Gastrocnemius medialis (tissue), 4 donors: ENCODE measurements at regions not wholly inside any gene's neighbourhood (a gene's known extent, or its start where the extent isn't known, plus 50 kb on each side); places are given as distances from the start of the nearest gene placed in this dataset.

Source experiments
- ATAC-seq, 2 donors: fragments of 150-250 bp; one replicate each; pipeline ENCODE4 v1.9.1; 2016
- DNase-seq, 2 donors: peaks; one replicate each; pipeline ENCODE4 v3.0.0-alpha.2; 2019
- H3K27ac ChIP-seq, 4 donors: fragments of 200-600 bp; sonication (generic); 1 replicate in 1 of 4; 2 replicates in 3 of 4; pipeline ENCODE4 v1.5.1; 2016 to 2018; ENCODE audit warnings: mild to moderate bottlenecking in 2 of 4, moderate library complexity in 1 of 4
- H3K27me3 ChIP-seq, 3 donors: fragments of 200-600 bp; sonication (generic) in 2 of 3; 1 replicate in 1 of 3; 2 replicates in 2 of 3; pipeline versions ENCODE4 v1.5.1 to v1.6.0; 2016 to 2019; ENCODE audit warnings: mild to moderate bottlenecking in 1 of 3, moderate library complexity in 1 of 3
- H3K36me3 ChIP-seq, 2 donors: fragments of 200-600 bp; sonication (generic) in 1 of 2; one replicate each; pipeline ENCODE4 v1.5.1; 2017 to 2018
- H3K4me1 ChIP-seq, 2 donors: fragments of 200-600 bp; sonication (generic) in 1 of 2; one replicate each; pipeline ENCODE4 v1.5.1; 2016 to 2017; ENCODE audit warnings: mild to moderate bottlenecking in 2 of 2
- H3K4me3 ChIP-seq, 4 donors: fragments of 200-600 bp; sonication (generic) in 3 of 4; 1 replicate in 1 of 4; 2 replicates in 3 of 4; pipeline ENCODE4 v1.5.1; 2016 to 2019; ENCODE audit warnings: mild to moderate bottlenecking in 2 of 4
- H3K9me3 ChIP-seq, 3 donors: fragments of 200-600 bp; sonication (generic) in 2 of 3; 1 replicate in 1 of 3; 2 replicates in 2 of 3; pipeline ENCODE4 v1.5.1; 2016 to 2019
- POLR2A ChIP-seq, 2 donors: fragments of 450-650 bp; IDR thresholded peaks; one replicate each; pipeline ENCODE4 v1.6.1; 2017; ENCODE audit warnings: antibody characterized with exemption in 2 of 2, mild to moderate bottlenecking in 2 of 2, moderate library complexity in 2 of 2
- in situ Hi-C, 4 donors: fragments of 200-750 bp; cut with MboI; loops; one replicate each; pipeline versions ENCODE4 v1.15.0 to v1.8.0; 2017; ENCODE audit warnings: low sequenced_read_pairs in 4 of 4
- intact Hi-C: fragments of 100-400 bp; cut with DNase I; formaldehyde crosslinking; loops from one replicate; pipeline ENCODE4 v1.15.1; 2023; ENCODE audit warnings: low total_unique reads
- TF ChIP-seq, protein P1 (sequence below), 5 experiments: fragments of 450-650 bp in 3 of 5; fragments of 200-600 bp in 2 of 5; sonication (generic) in 2 of 5; IDR thresholded peaks in 4 of 5; conservative IDR thresholded peaks in 1 of 5; 1 replicate in 4 of 5; 2 replicates in 1 of 5; pipeline ENCODE4 v1.5.1; 2016 to 2019; ENCODE audit warnings: antibody characterized with exemption in 5 of 5, mild to moderate bottlenecking in 3 of 5, moderate library complexity in 3 of 5

DNA sequence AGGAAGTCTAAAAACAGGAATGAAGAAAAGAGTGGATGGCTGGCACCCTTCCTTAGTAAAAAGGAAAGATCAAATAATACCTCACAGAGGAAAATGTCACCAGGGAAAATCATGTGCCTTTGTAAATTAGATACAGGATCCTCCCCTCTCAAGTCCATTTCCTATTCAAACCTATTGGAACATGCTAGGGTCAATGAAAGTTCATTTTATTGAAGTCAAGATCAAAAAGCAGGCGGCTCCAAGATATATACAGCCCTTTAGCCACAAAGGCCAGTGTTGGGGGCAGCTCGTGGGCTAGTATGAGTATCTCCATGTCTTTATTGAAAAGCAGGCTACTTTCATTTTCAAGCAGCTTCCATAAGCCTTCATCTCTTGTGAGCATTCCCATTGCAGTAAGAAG, 141.1 kb downstream of the QDPR start:
- ATAC-seq, result no peak
- Histone ChIP-seq H3K4me3 (no peak overlapping the region), H3K27me3 (no peaks in the 10 kb centered on the region), H3K27ac (no peak overlapping the region), H3K36me3 (no peaks in the 10 kb centered on the region), H3K9me3 (no peaks in the 10 kb centered on the region), H3K4me1 (no peaks in the 10 kb centered on the region)
- TF ChIP-seq, protein P1, sequence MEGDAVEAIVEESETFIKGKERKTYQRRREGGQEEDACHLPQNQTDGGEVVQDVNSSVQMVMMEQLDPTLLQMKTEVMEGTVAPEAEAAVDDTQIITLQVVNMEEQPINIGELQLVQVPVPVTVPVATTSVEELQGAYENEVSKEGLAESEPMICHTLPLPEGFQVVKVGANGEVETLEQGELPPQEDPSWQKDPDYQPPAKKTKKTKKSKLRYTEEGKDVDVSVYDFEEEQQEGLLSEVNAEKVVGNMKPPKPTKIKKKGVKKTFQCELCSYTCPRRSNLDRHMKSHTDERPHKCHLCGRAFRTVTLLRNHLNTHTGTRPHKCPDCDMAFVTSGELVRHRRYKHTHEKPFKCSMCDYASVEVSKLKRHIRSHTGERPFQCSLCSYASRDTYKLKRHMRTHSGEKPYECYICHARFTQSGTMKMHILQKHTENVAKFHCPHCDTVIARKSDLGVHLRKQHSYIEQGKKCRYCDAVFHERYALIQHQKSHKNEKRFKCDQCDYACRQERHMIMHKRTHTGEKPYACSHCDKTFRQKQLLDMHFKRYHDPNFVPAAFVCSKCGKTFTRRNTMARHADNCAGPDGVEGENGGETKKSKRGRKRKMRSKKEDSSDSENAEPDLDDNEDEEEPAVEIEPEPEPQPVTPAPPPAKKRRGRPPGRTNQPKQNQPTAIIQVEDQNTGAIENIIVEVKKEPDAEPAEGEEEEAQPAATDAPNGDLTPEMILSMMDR (IDR thresholded peaks at IDR 0.05 in 4 of 5, conservative IDR thresholded peaks at IDR 0.05 in 1 of 5), result no peak
- no peak for TF ChIP-seq POLR2A (IDR thresholded peaks at IDR 0.05)
- DNase-seq, result no peak
- in situ Hi-C loops (no loop called here), intact Hi-C loops (no loop called here)

DNA sequence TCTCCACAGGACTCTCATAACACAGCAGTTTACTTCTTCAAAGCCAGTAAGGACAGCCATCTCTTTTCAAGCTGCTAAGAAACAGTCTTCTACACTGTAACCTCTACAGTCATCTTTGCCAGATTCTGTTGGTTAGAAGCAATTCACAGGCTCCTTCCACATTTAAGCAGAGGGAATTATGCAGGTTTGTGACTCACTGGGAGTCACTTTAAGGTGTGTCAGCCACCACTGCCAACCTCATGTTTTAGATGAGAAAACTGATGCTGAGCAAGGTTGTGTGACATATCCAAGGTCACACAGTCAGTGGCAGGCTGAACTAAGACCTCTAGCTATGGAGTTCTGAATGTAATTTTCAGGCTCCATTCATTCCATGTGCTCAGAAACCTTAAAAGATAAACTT, 143.5 kb downstream of the QDPR start:
- H3K36me3 ChIP-seq, result no peaks in the 10 kb centered on the region
- intact Hi-C loops (no loop called here), in situ Hi-C loops (no loop called here)
- no peak for DNase-seq
- TF ChIP-seq POLR2A (IDR thresholded peaks at IDR 0.05), result no peak
- TF ChIP-seq, protein P1 (IDR thresholded peaks at IDR 0.05 in 4 of 5, conservative IDR thresholded peaks at IDR 0.05 in 1 of 5), result no peak
- no peak for ATAC-seq
- H3K9me3 ChIP-seq, result no peaks in the 10 kb centered on the region
- no peaks in the 10 kb centered on the region for H3K27me3 ChIP-seq
- H3K4me3 ChIP-seq, result no peak overlapping the region
- no peaks in the 10 kb centered on the region for H3K4me1 ChIP-seq
- no peak overlapping the region for H3K27ac ChIP-seq

DNA sequence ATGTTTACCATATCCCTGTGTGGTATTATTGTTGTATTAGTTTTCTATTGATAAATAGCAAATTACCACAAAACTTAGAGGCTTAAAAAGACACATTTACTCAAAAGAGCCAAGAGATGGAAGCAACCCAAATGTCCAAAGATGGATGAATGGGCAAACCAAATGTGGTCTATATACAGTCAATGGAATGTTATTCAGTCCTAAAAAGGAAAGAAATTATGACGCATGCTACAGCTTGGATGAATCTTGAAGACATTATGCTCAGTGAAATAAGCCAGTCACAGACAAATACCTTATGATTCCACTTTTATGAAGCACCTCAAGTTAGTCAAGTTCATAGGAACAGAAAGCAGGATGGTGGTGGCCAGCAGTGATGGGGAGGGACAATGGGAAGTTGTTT, 144.7 kb downstream of the QDPR start:
- DNase-seq, result no peak
- no peak for TF ChIP-seq POLR2A (IDR thresholded peaks at IDR 0.05)
- TF ChIP-seq, protein P1 (IDR thresholded peaks at IDR 0.05 in 4 of 5, conservative IDR thresholded peaks at IDR 0.05 in 1 of 5), result no peak
- no peak overlapping the region for H3K27ac ChIP-seq
- in situ Hi-C loops (no loop called here), intact Hi-C loops (no loop called here)
- H3K27me3 ChIP-seq, result no peaks in the 10 kb centered on the region
- no peaks in the 10 kb centered on the region for H3K4me1 ChIP-seq
- H3K4me3 ChIP-seq, result no peak overlapping the region
- H3K9me3 ChIP-seq, result no peaks in the 10 kb centered on the region
- ATAC-seq, result no peak
- no peaks in the 10 kb centered on the region for H3K36me3 ChIP-seq

DNA sequence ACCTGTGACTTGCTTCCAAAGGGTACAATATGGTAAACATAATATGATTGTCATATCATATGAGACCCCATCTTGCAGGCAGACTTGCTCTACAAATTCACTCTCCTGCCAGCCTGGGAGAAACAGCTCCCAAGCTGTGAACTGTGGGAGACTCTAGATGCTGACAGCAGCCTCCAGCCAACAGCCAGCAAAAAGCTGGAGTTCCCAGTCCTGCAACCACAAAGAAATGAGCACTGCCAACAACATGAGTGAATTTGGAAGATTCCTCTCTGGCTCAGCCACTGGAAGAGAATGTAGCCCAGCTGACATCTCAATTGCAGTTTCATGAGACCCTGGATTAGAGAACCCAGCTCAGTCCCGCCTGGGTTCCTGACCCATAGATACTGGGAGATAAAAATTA, 145.4 kb downstream of the QDPR start:
- no peaks in the 10 kb centered on the region for H3K9me3 ChIP-seq
- intact Hi-C loops, result no loop called here
- no peaks in the 10 kb centered on the region for H3K4me1 ChIP-seq
- no peak for ATAC-seq
- TF ChIP-seq, protein P1 (IDR thresholded peaks at IDR 0.05 in 4 of 5, conservative IDR thresholded peaks at IDR 0.05 in 1 of 5), result no peak
- TF ChIP-seq POLR2A (IDR thresholded peaks at IDR 0.05), result no peak
- in situ Hi-C loops, result no loop called here
- no peak overlapping the region for H3K27ac ChIP-seq
- no peaks in the 10 kb centered on the region for H3K27me3 ChIP-seq
- no peak overlapping the region for H3K4me3 ChIP-seq
- DNase-seq, result no peak
- no peaks in the 10 kb centered on the region for H3K36me3 ChIP-seq

DNA sequence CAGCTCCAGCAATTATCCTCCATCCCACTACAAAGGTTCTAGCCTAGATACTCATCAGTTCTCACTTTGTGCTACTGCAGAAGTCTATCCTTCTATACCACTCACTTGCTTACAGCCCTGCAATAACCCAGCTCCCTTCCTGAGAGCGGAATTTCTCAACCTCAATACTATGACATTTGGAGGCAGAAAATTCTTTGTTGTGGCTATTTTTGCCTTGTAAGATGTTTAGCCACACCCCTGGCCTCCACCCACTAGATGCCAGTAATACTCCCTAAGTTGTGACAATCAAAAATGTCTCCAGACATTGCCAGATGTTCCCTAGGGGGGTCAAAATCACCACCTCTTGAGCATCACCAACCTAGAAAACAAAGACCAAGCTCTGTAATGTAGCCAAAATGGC, 149.5 kb downstream of the QDPR start:
- in situ Hi-C loops, result no loop called here
- ATAC-seq (no peak), DNase-seq (no peak)
- TF ChIP-seq, protein P1 (IDR thresholded peaks at IDR 0.05 in 4 of 5, conservative IDR thresholded peaks at IDR 0.05 in 1 of 5), result no peak
- no peak for TF ChIP-seq POLR2A (IDR thresholded peaks at IDR 0.05)
- no peaks in the 10 kb centered on the region for H3K4me1 ChIP-seq
- H3K27me3 ChIP-seq, result no peaks in the 10 kb centered on the region
- H3K9me3 ChIP-seq, result no peaks in the 10 kb centered on the region
- no peak overlapping the region for H3K27ac ChIP-seq
- H3K4me3 ChIP-seq, result no peak overlapping the region
- intact Hi-C loops, result no loop called here
- no peaks in the 10 kb centered on the region for H3K36me3 ChIP-seq
